ENCODE measurements at regions not wholly inside any gene's neighbourhood (a gene's known extent, or its start where the extent isn't known, plus 50 kb on each side); places are given as distances from the start of the nearest gene placed in this dataset.

- Histone ChIP-seq H3K9me3 (ENCODE audit: insufficient read depth in 2 of 2, low read depth in 1 of 2, low read length in 1 of 2) (no peaks in the 10 kb centered on the region), H3K18ac (ENCODE audit: extremely low read depth, low read length) (no peak overlapping the region), H2BK5ac (ENCODE audit: low read depth, low read length) (no peak overlapping the region), H2AFZ (ENCODE audit: low read length) (no peak overlapping the region), H3K79me2 (ENCODE audit: control insufficient read depth in 1 of 2, insufficient read depth in 2 of 2, low read length in 2 of 2) (no peaks in the 10 kb centered on the region; a peak in 1 of 4 replicates), H3K14ac (ENCODE audit: insufficient read length) (no peak overlapping the region), H2BK20ac (ENCODE audit: low read length) (no peak overlapping the region), H2AK5ac (ENCODE audit: low read depth, low read length) (no peak overlapping the region), H3K9ac (replicated peaks in 1 of 4; ENCODE audit: extremely low read depth in 1 of 4, low read depth in 3 of 4, low read length in 3 of 4) (no peak overlapping the region), H3K23me2 (ENCODE audit: low read depth, low read length) (peaks cover 2% of the 10 kb centered on the region; the same call in 1 of the 2 replicates), H2BK15ac (ENCODE audit: low read length) (no peak overlapping the region), H3K27me3 (replicated peaks in 1 of 4; ENCODE audit: control insufficient read depth in 3 of 4, extremely low read depth in 1 of 4, insufficient read depth in 3 of 4, low read length in 3 of 4) (no peaks in the 10 kb centered on the region), H3K4me1 (replicated peaks in 1 of 4; ENCODE audit: control insufficient read depth in 3 of 4, insufficient read depth in 4 of 4, low read length in 3 of 4) (no peaks in the 10 kb centered on the region; a peak in 1 of 7 replicates), H3K23ac (ENCODE audit: insufficient read length) (no peak overlapping the region), H2BK12ac (ENCODE audit: low read depth, low read length) (no peak overlapping the region), H3K79me1 (ENCODE audit: low read depth, low read length) (peaks cover 2% of the 10 kb centered on the region; the same call in 1 of the 2 replicates), H4K5ac (ENCODE audit: insufficient read length, low read depth, low read length) (no peak overlapping the region), H3K4ac (replicated peaks; ENCODE audit: insufficient read length, low read depth, low read length) (no peak overlapping the region), H2BK120ac (replicated peaks; ENCODE audit: low read depth, low read length) (no peak overlapping the region), H3K4me2 (ENCODE audit: insufficient read depth in 1 of 2, low read depth in 2 of 2, low read length in 2 of 2) (no peak overlapping the region), H4K20me1 (replicated peaks in 1 of 2; ENCODE audit: control insufficient read depth in 1 of 2, insufficient read depth in 2 of 2, low read length in 2 of 2) (peaks cover 0 to 2% of the 10 kb centered on the region in 2 experiments), H3K4me3 (ENCODE audit: extremely low read depth in 1 of 4, insufficient read depth in 2 of 4, low read depth in 3 of 4, low read length in 4 of 4) (no peak overlapping the region), H3K27ac (ENCODE audit: low read depth, low read length) (no peak overlapping the region), H4K8ac (ENCODE audit: extremely low read depth, insufficient read depth, low read length) (no peak overlapping the region), H3K36me3 (ENCODE audit: control insufficient read depth in 2 of 4, insufficient read depth in 4 of 4, low read length in 3 of 4) (no peaks in the 10 kb centered on the region; a peak in 2 of 8 replicates), H3K56ac (replicated peaks; ENCODE audit: insufficient read length, low read depth, low read length) (no peak overlapping the region), H4K91ac (replicated peaks; ENCODE audit: insufficient read length, low read length) (no peak overlapping the region)
- ChIA-PET POLR2A (ENCODE audit: partially characterized antibody) (no interaction called here), CTCF (ENCODE audit: partially characterized antibody) (interaction anchor here (0.7 to 1.6 kb wide), 5 partner anchors 10 to 576 kb away, joined by 3 to 5 read pairs (median 3); no protein-coding TSS in a partner anchor)
- WGBS, 2 experiments (ENCODE audit: extremely low coverage in 1 of 2, insufficient coverage in 1 of 2, insufficient read length in 1 of 2, insufficient replicate concordance in 2 of 2, low coverage in 1 of 2, low lambda C conversion rate in 2 of 2, missing lambda C conversion rate in 1 of 2): 96% methylated on average over 4 of the region's 4 CpGs; no CpG with 5 or more reads in 1 of the 2 experiments
- DNase-seq (ENCODE audit: low read depth in 1 of 2, low spot score in 2 of 2): no peak
- TF ChIP-seq ATF3 (IDR thresholded peaks at IDR 0.05; ENCODE audit: insufficient read depth, low read depth, low read length) (no peak), CBX5 (IDR thresholded peaks at IDR 0.05; ENCODE audit: low read depth, low read length) (no peak)
- no peak for FAIRE-seq
Measured at GRCh38 chr2:167543721-167544120, 655.4 kb downstream of the XIRP2 start.
